HG02870 (cell line): ENCODE measurements at regions not wholly inside any gene's neighbourhood (a gene's known extent, or its start where the extent isn't known, plus 50 kb on each side); places are given as distances from the start of the nearest gene placed in this dataset.
"Not testable (repeated sequence)": the region's sequence is repeated elsewhere in the genome, so short reads cannot be mapped to it uniquely, and the experiment has no call there.

Experiments
- ATAC-seq: cut with Tn5 transposase; IDR thresholded peaks from one replicate; pipeline ENCODE4 v1.9.1; 2021; ENCODE audit warnings: mild to moderate bottlenecking, moderate library complexity; ENCODE audit not compliant: unreplicated experiment

DNA sequence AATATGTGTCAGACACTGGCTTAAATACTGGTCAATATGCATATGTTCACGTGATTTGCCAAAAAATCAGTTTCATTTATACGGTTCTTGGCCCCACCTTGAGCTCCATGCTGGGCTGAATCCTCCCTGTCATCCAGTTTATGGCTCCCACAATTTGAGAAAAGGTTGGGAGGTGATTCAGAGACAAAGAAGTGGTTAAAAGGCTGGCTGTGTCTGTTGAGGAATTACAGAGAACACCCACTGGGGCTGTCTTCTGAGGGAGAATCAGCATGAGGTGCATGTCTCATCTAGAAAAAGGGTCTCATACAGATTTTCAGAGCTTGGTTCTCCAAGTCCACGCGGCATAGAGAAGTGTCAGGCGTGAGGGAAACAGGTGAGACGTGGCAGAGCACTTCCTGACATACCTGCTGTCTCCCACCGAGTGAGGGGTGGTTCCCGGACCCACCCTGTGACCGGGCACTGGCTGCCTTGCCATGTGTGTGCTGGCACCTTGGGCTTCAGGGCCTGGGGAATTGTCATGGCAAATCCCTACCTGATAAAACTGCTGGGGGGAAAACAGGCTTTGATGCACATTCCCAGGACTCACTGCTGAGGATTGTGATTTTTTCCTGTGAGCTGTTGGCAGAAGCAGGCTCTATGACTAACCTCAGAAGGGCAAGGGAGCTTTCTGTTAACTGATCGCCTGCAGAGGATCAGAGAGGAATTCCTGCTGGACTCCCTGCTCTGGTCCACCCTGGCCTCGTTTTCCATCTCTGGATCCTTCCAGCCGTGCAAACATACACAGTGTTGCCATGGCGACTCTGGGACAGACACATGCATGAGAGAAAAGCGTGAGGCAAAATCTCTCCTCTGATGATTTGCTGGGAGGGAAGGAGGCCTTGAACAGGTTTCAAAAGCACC, 223.6 kb downstream of the ADAMTS15 start:
- no peak for ATAC-seq

DNA sequence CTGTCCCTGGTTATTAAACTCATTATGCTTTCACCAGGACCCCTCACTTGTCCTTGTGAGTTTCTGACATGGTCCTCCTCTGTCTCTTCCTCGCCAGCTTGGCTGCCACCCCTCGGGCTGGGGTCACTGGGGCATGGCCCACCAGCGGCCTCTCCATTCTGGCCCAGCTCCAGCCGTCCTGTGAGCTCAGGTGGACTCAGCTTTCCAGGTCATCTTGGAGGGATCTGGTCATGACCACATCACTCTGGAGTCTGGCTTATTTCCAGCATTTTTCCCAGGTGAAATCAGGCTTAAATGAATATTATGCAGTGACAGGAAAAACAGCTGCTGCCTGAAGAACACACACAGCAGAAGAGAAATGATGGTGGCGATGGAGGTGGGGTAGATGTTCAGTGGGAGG, 224.5 kb downstream of the ADAMTS15 start:
- ATAC-seq: no peak

DNA sequence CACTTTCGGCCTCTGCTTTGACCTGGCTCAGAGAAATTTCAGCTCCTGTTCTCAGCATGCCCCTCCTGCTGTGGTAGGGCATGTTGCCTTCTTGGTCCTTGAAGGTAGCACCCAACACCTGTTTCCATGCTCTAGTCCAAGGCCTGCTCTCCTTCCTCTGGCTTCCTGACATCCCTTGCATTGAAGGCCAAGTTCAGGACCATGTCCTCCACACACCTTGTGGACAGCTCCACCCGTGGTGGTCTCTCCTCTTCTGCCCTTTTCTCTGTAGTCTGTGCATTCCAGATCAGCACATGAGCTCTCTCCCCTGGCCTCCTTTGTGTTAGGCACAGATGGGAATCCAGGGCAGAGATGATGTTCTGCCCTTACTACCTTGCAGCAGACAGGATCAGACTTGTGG, 225.3 kb downstream of the ADAMTS15 start:
- ATAC-seq: no peak

DNA sequence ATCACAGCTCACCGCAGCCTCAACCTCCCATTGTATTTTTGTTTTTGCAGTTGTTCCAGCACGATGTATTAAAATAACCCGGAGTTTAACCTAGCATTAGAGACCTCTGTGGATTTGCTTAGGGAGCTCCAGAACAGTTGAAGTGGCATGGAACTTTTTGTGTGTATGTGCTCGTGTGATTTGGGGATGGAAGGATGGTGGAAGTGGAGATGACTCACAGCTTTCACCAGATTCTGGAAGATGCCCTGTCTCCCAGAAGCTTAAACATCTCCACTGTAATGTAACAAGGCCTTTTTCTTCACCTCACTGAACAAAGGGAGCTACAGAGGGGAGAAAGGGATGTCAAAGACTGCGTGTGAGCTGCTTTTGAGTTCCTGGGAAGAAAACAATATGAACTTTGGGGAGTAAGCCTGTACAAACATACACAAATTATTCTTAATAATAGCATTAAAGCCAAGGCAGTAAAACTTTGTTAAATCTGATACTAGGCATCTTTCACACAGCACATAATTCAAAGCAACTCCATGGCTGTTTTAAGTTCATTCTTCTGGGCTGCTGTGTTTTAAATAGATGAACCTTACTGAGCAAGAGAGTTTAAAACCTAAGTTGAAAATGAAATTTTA, 226.4 kb downstream of the ADAMTS15 start:
- ATAC-seq: no peak

DNA sequence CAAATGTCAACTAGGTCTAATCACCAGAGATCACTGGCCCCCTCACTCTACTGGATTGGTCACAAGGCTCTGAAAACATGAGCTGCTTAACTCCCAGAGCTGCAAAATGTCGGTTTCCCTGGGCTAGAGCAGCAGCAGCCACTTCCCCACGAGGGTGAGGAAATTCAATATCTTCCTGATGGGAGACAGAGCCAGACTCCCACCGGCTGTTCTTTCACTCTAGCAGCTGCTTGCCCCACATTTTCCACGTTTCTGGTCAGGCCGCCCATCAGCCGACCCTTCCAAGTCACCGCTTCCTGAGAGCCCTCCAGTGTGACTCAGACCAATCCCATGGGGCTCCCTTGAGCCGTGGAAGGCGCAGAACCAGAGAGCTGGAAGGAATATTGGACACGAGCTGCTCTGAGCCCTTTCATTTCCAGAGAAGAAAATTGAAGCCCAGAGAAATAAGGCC, 227.0 kb downstream of the ADAMTS15 start:
- ATAC-seq: no peak

DNA sequence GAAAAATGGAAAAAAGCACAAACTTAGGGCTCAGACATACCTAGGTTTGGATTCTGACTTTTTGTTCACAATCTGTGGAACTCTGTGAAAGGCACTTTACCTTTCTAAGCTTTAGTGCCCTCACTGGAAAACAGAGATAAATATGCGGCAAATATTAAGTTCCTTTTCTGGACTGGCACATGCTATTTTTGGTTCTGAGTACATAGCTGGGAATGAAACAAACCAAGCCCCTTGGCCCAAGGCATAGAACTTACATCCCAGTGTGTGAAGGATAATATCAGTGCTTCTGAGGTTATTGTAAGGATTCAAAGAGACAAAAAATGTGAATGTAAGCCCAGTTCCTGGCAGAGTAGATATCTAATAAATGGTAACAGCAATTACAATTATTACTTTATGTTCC, 227.5 kb downstream of the ADAMTS15 start:
- no peak for ATAC-seq

DNA sequence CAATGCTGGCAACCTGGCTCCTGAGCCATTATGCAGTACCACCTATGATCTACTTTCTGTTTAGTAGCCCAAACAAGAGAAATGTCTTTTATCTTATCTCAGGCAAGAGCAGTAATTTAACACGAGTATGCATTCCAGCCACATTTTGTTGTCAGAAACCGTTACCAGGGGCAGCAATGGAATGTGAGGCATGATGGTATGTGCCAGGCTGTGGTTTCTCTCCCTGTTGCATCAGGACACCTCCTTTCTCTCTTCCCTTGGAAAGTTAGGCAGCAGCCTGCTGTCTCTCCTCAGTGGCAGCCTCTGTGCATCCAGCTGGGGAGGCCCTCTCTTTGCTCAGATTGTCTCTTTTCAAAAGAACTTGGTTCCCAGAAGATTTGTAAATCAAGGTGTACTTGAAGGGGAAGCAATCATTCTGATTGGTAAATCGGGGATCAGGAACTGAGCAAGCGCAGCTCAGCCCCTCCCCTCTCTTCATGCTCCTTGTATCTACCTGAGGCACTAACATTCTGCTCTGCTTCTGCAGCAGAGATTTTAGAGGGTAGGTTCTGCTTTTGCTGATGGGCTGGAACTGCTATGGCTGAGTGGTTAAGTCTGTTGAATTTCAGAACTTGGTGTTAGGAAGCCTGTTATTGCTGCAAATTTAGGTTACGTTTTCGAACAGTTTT, 229.2 kb downstream of the ADAMTS15 start:
- no peak for ATAC-seq

DNA sequence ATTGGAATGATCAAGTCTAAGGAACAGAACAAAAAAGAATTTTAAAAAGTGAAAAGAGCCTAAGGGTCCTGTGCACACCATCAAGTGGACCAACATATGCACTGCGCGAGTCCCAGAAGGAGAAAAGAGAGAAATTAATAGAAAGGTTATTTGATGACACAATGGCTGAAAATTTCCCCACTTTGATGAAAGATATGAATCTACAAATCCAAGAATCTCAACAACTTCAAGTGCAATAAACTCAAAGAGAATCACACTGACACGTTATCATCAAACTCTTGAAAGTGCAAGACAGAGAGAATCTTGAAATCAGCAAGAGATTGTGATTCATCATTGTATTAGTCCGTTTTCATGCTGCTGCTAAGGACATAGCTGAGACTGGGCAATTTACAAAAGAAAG, 230.8 kb downstream of the ADAMTS15 start:
- ATAC-seq: no peak

DNA sequence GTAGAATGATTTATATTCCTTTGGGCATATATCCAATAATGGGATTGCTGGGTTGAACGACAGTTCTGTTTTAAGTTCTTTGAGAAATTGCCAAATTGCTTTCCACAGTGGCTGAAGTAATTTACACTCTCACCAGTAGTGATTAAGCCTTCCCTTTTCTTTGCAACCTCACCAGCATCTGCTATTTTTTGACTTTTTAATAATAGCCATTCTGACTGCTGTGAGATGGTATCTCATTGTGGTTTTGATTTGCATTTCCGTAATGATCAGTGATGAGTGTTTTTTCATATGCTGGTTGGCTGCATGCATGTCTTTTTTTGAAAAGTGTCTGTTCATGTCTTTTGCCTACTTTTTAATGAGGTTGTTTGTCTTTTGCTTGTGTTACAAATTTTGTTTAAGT, 233.8 kb downstream of the SNX19 start:
- ATAC-seq: not testable (repeated sequence)

DNA sequence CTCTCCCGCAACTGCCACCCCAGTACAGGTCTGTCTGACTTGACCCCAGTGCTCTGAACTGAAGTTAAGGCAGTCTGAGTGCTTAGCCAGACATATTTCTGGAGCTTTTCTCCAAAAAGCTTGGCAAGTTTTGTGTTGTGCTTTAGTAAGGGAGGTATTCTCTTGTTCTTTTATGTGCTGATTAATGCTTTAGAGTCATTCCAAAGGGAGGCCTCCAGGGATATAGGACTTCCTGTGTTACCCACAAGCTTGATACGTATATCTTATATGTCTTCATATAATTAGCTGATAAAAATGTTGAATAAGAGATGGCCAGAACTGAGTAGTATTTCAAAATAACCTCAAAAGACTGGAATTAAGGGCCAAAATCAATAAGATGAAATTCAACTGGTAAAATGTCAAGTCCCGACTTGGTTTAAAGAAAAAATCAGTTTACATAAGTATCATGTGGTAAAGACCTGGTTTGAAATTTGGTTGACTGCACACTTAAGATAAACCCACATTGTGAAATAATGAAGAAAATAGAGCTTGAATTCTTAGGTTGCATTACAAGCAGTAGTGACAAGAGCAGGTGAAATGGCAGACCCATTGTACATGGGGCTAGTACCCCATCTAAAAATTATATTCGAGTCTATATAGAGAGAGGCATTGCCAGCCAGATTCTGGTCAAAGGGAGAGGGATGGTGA, 226.9 kb downstream of the SNX19 start:
- no peak for ATAC-seq

DNA sequence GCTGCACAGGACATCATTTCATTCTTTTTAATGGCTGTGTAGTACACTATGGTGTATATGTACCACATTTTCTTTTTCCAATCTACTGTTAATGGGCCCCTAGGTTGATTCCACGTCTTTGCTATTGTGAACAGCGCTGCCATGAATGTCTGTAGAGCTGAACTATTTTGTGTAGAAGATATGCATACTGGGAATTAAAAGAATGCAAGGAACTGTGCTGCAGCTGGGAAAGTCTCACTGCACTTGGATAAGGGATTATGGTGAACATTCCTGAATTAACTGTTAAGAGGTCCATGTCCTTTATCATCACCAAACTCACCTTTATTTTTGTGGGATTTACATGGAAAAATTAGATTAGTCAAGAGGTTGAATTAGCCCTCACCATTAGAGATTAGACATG, 224.7 kb downstream of the SNX19 start:
- ATAC-seq: no peak

DNA sequence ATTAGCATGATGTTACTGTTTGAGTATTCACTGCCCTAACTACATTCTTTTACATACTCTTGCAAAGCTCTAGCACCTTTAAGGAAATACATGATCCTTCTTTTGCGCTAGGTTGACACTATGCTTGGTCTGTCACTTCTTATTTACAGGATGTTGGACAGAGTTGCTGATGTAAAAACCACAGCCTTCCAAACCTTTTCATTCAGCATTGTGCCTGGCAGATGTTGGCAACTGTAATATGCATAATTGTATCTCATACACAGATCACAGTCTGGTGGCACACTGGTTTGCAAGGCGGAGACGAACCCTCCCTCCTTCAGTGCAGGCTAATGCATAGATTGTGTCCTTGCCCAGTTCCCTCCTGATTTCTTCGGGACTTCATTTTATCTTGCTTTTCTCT, 224.1 kb downstream of the SNX19 start:
- ATAC-seq: no peak

DNA sequence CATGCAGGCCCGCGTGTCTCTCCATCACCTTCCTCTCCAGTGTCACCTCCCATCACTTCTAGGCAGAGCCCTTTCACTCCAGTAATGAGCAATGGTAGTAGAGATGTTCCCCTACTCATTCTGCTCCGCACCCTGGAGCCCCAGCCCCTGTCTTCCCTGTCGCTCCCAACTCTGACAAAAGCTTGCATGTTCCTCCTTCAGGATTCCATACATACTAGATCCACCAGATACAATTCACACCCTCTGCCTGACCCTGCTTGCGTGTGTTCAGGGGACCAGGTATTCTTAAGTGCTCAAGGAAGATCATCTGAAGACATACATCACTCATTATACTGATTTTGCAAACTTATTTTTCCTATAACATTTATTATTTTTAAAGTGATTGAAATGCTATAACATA, 222.7 kb downstream of the SNX19 start:
- no peak for ATAC-seq

DNA sequence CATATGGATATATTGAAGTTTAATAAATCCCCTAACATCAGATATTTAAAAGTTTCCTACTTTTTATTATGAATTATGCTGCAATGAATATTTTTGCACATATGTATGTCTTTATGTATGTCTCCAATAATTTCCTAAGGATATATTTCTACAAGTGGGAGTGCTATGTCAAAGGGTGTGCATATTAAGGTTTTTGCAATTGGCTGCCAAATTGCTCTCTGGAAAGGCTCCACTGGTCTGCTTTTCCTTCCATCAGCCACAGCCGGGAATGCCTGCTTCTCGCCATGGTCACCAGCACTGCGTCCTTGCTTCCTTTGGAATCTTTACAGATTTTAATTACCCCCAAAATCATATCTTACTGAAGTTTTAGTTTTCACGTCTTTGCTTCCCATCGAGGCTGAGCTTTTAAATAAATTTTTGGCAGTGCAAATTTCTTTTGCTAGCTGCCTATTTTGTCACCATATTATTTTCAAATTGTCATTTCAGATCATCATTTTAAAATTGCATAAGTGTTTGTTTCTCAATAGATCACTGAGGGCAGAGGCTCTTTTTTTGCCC, 221.7 kb downstream of the SNX19 start:
- ATAC-seq: no peak

DNA sequence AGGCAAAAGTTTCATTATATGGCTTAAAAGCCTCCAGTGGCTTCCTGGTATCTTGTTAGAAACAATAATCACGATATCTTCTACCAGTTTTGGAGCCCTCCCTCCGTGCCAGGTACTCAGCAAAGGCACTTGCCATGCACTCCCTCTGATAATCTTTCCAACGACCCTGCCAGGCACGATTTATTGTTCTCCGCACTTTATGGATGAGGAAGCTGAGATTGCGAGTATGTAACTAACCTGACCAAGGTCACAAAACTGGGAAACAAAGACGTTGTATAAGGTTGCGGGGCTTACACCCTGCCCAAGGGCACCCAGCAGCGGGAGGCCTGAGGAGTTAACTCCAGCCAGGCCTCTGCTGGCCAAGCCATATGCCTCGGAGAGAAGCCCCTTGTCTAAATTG, 218.1 kb downstream of the SNX19 start:
- no peak for ATAC-seq

DNA sequence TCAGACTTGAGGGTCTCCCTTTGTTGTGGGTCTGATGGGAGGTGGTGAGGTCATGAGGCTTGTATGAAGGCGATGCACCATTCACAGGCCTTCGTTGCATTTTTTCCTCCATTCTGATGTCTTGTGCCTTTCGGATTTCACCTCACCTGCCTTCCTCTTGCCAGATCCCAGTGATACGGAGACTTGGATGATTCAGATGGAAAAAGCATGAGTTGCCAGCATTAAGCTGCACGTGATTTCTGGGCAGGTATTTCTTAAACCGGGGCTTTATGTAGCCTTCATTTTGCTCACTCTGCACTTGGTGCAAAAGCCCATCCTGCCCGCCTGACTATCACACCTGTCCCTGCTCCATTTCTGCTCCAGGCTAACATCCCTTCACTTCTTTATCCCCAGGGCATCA, 216.7 kb downstream of the SNX19 start:
- no peak for ATAC-seq

DNA sequence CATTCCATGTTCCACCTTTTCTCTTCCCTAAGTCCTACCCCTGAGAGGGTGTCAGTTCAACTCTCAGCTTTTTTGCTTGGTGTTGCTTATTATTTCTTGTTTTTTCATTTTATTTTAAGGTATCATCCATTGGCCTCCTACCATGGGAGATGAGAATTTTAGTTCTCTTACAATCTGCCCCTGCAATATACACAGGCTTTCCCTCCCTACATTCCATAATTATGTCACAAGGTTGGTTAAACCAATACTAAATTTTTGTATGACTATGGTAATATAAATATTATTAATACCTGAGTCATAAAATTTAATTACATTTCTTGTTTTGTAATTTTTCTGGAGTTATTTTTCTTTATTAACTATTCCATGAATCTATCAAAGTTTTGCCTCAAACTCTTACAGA, 216.2 kb downstream of the SNX19 start:
- no peak for ATAC-seq

DNA sequence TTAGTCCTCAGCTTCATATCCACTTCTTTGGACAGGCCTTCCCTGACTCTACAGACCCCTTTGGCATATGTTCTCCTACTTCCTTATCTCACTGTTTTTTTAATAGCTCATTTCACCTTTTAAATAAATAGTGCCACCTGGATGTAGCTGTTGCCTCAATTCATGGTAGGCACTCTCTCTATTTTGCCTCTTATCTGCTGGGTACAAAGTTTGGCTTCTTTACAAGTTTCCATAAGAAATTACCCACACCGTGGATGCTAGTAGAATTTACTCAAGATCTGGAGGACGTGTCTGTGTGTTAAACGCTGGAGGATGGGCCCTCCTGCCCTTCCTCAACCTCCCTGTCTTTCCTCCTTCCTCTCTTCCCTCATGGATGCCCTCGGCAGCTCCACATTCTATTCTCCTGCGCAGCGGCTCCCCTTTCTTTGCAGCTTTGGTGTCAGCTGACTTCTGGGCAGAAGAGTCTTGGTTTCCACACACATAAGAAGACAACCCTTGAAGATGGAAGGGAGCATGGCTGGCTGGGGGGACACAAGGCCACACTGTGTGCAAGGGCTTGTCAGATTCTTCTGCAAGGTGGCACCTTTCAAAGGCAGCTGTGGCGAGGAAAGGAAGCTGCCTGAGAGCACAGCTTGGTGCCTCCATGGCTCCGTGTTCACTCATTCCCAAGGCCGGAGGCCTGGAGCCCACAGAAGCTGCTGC, 212.6 kb downstream of the SNX19 start:
- ATAC-seq: no peak

DNA sequence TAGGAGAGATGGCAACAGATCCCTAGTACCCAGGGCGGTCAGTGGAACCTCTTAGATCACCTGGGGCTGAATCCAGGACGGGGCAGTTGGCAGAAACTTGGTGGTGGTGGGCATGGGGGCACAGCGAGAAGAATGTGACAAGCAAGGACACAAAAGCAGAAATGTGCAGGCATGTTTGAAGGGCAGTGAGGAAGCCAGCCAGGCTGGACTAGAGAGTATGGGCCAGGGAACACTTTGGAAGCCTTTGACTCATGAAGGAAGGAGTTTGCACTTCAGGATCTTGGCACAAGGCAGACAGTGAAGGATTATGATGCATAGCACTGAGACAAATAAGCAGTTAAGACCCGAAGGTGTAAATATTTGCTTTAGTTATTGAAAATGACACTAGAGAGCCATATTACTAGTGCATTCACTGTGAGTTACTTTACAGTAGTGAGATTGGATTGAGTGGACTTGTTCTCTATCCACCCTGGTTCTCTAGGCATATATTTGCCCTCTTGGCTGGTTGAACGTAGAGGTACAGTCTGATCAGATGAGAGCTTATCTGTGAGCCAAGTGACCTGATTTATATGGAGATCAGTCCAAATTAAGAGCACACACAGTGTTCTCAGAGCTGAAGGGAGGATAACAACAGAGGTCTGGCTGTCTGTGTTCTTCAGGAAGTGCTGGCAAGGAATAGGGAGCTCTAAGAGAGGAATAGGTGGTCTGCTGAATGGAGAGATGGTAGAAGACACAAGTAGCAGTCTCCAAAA, 210.4 kb downstream of the SNX19 start:
- ATAC-seq: no peak

DNA sequence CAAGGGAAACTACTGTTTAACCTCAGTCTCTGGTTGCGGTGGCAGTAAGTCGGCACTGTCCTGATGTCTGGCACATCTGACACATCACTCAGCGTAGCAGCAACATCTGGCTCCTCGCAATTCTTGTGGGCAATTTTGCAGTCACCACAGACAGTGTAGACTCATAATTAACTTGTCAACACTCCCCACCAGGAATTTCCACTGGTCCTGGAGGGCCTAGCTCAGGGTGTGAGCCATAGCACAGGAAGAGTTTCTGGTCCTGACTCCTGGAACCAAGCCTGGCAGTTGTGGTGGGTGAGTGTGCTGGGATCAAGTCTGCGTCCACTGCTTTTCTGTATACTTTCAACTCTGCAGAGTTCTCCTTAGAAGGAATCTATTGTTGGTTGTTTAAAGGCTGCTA, 209.7 kb downstream of the SNX19 start:
- no peak for ATAC-seq
